Gastrocnemius medialis (tissue), 4 donors: ENCODE measurements at regions not wholly inside any gene's neighbourhood (a gene's known extent, or its start where the extent isn't known, plus 50 kb on each side); places are given as distances from the start of the nearest gene placed in this dataset.

Source experiments
- ATAC-seq, 2 donors: fragments of 150-250 bp; one replicate each; pipeline ENCODE4 v1.9.1; 2016
- DNase-seq, 2 donors: peaks; one replicate each; pipeline ENCODE4 v3.0.0-alpha.2; 2019
- H3K27ac ChIP-seq, 4 donors: fragments of 200-600 bp; sonication (generic); 1 replicate in 1 of 4; 2 replicates in 3 of 4; pipeline ENCODE4 v1.5.1; 2016 to 2018; ENCODE audit warnings: mild to moderate bottlenecking in 2 of 4, moderate library complexity in 1 of 4
- H3K27me3 ChIP-seq, 3 donors: fragments of 200-600 bp; sonication (generic) in 2 of 3; 1 replicate in 1 of 3; 2 replicates in 2 of 3; pipeline versions ENCODE4 v1.5.1 to v1.6.0; 2016 to 2019; ENCODE audit warnings: mild to moderate bottlenecking in 1 of 3, moderate library complexity in 1 of 3
- H3K36me3 ChIP-seq, 2 donors: fragments of 200-600 bp; sonication (generic) in 1 of 2; one replicate each; pipeline ENCODE4 v1.5.1; 2017 to 2018
- H3K4me1 ChIP-seq, 2 donors: fragments of 200-600 bp; sonication (generic) in 1 of 2; one replicate each; pipeline ENCODE4 v1.5.1; 2016 to 2017; ENCODE audit warnings: mild to moderate bottlenecking in 2 of 2
- H3K4me3 ChIP-seq, 4 donors: fragments of 200-600 bp; sonication (generic) in 3 of 4; 1 replicate in 1 of 4; 2 replicates in 3 of 4; pipeline ENCODE4 v1.5.1; 2016 to 2019; ENCODE audit warnings: mild to moderate bottlenecking in 2 of 4
- H3K9me3 ChIP-seq, 3 donors: fragments of 200-600 bp; sonication (generic) in 2 of 3; 1 replicate in 1 of 3; 2 replicates in 2 of 3; pipeline ENCODE4 v1.5.1; 2016 to 2019
- POLR2A ChIP-seq, 2 donors: fragments of 450-650 bp; IDR thresholded peaks; one replicate each; pipeline ENCODE4 v1.6.1; 2017; ENCODE audit warnings: antibody characterized with exemption in 2 of 2, mild to moderate bottlenecking in 2 of 2, moderate library complexity in 2 of 2
- in situ Hi-C, 4 donors: fragments of 200-750 bp; cut with MboI; loops; one replicate each; pipeline versions ENCODE4 v1.15.0 to v1.8.0; 2017; ENCODE audit warnings: low sequenced_read_pairs in 4 of 4
- intact Hi-C: fragments of 100-400 bp; cut with DNase I; formaldehyde crosslinking; loops from one replicate; pipeline ENCODE4 v1.15.1; 2023; ENCODE audit warnings: low total_unique reads
- TF ChIP-seq, protein P1 (sequence below), 5 experiments: fragments of 450-650 bp in 3 of 5; fragments of 200-600 bp in 2 of 5; sonication (generic) in 2 of 5; IDR thresholded peaks in 4 of 5; conservative IDR thresholded peaks in 1 of 5; 1 replicate in 4 of 5; 2 replicates in 1 of 5; pipeline ENCODE4 v1.5.1; 2016 to 2019; ENCODE audit warnings: antibody characterized with exemption in 5 of 5, mild to moderate bottlenecking in 3 of 5, moderate library complexity in 3 of 5

DNA sequence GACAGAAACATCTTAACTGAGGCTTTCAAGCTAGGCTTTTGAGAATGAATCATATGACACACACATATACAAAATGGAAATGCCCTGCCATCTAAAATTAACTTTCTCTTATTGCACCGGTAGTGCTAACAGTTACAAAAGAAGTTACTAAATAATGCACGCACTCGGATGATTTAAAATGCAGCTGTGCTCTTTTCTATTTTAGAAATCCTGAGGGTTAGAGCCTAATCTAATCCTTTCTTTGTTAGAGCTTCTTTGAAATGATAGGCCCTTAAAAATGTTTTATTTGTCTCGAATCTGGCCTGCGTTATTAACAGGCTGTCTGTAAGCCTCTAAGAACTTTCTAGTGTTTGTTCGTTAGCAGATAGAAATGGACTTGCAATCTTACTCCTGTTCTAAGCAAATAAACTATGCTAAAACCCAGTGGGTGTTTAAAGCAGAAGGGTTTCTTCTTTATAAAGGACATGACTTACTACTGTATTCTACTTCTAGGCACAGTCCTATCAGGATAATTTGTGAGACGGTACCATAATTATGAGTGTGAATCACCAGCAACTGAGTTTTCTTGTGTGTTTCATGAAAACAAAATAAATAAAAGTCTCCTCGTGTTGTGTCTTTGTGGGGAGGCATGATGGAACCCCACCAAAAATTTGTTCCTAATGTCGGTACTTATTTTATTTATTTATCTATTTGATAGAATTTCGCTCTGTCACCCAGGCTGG, 69.2 kb upstream of the MYO10 start:
- intact Hi-C loops: no loop called here
- ATAC-seq: peak; percentile 84 to 92
- in situ Hi-C loops: no loop called here

DNA sequence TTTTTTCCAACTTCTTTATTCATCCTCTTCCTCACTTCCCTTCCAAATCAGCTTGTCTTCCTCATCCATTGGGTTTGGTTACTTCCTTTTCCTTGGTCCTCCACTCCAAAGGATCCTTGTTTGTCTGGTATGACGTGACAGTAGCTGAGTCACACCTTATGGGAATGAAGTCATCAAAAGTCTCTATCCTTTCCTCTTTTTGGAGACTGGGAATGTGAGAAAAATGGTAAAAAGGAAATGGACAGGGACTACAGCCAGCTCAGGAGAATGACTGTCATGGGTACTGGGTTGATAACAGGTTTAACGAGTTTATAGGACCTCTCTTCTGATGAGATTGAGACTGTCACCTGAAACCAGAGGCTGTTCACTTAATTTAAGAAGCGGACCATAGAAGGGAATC, 76.2 kb upstream of the MYO10 start:
- ATAC-seq: no peak
- H3K36me3 ChIP-seq: no peaks in the 10 kb centered on the region
- no peaks in the 10 kb centered on the region for H3K9me3 ChIP-seq
- H3K4me3 ChIP-seq: no peak overlapping the region
- no peak overlapping the region for H3K27ac ChIP-seq
- no peaks in the 10 kb centered on the region for H3K4me1 ChIP-seq
- TF ChIP-seq, protein P1, sequence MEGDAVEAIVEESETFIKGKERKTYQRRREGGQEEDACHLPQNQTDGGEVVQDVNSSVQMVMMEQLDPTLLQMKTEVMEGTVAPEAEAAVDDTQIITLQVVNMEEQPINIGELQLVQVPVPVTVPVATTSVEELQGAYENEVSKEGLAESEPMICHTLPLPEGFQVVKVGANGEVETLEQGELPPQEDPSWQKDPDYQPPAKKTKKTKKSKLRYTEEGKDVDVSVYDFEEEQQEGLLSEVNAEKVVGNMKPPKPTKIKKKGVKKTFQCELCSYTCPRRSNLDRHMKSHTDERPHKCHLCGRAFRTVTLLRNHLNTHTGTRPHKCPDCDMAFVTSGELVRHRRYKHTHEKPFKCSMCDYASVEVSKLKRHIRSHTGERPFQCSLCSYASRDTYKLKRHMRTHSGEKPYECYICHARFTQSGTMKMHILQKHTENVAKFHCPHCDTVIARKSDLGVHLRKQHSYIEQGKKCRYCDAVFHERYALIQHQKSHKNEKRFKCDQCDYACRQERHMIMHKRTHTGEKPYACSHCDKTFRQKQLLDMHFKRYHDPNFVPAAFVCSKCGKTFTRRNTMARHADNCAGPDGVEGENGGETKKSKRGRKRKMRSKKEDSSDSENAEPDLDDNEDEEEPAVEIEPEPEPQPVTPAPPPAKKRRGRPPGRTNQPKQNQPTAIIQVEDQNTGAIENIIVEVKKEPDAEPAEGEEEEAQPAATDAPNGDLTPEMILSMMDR (IDR thresholded peaks at IDR 0.05 in 4 of 5, conservative IDR thresholded peaks at IDR 0.05 in 1 of 5): no peak
- no peak for TF ChIP-seq POLR2A (IDR thresholded peaks at IDR 0.05)
- in situ Hi-C loops (no loop called here), intact Hi-C loops (no loop called here)
- no peak for DNase-seq
- H3K27me3 ChIP-seq: no peaks in the 10 kb centered on the region

More for the DNA sequence above, 69.2 kb upstream of the MYO10 start:
- peak overlapping the region; percentile 74 to 86 (median 75) for H3K27ac ChIP-seq
- DNase-seq: no peak
- no peak for TF ChIP-seq POLR2A (IDR thresholded peaks at IDR 0.05)
- TF ChIP-seq, protein P1 (IDR thresholded peaks at IDR 0.05 in 4 of 5, conservative IDR thresholded peaks at IDR 0.05 in 1 of 5): no peak
- H3K4me3 ChIP-seq: peak overlapping the region; percentile 27 to 33 (median 32)
- no peaks in the 10 kb centered on the region for H3K36me3 ChIP-seq
- H3K27me3 ChIP-seq: no peaks in the 10 kb centered on the region
- peaks cover 17 to 26% of the 10 kb centered on the region in 2 donors for H3K4me1 ChIP-seq
- no peaks in the 10 kb centered on the region for H3K9me3 ChIP-seq

DNA sequence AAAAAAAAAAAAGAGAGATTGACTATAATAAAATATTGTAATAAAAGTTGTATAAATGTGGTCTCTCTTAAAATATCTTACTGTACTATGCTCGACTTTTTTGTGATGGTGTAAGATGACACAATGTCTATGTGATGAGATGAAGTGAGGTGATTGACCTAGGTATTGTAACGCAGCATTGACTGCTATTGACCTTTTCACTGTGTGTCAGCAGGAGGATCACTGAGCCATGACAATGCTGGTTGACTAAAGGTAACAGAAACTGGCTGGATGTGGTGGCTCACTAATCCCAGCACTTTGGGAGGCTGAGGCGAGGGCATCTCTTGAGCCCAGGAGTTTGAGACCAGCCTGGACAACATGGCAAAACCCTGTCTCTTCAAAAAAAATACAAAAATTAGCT, 78.6 kb upstream of the MYO10 start:
- DNase-seq (no peak), ATAC-seq (no peak)
- no peaks in the 10 kb centered on the region for H3K4me1 ChIP-seq
- no peak overlapping the region for H3K4me3 ChIP-seq
- TF ChIP-seq, protein P1 (IDR thresholded peaks at IDR 0.05 in 4 of 5, conservative IDR thresholded peaks at IDR 0.05 in 1 of 5): no peak
- H3K27ac ChIP-seq: no peak overlapping the region
- H3K9me3 ChIP-seq: no peaks in the 10 kb centered on the region
- intact Hi-C loops: no loop called here
- in situ Hi-C loops: no loop called here
- H3K36me3 ChIP-seq: no peaks in the 10 kb centered on the region
- H3K27me3 ChIP-seq: no peaks in the 10 kb centered on the region

DNA sequence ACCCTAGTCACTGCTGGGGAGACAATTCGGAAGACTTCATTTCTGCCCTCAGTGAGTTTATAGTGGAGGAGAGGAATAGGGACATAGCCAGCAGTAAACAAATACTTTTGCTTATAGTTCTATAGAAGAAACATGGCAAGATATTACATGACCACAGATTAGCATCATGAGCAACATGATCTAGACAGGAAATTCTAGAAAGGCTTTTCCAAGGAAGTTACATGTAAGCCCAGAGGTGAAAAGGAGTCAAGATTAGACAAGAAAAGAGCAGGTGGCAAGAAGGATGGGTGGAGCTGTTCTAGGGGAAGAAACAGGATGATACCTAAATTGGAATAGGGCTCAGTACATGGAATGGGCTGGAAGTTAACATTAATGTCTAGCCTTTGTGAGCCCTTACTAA, 82.8 kb upstream of the MYO10 start:
- DNase-seq: no peak
- Histone ChIP-seq H3K27me3 (no peaks in the 10 kb centered on the region), H3K27ac (no peak overlapping the region), H3K9me3 (no peaks in the 10 kb centered on the region), H3K4me3 (no peak overlapping the region), H3K4me1 (no peaks in the 10 kb centered on the region), H3K36me3 (no peaks in the 10 kb centered on the region)
- ATAC-seq: no peak
- in situ Hi-C loops: no loop called here
- intact Hi-C loops: no loop called here
- TF ChIP-seq POLR2A (IDR thresholded peaks at IDR 0.05): no peak
- TF ChIP-seq, protein P1 (IDR thresholded peaks at IDR 0.05 in 4 of 5, conservative IDR thresholded peaks at IDR 0.05 in 1 of 5): no peak

DNA sequence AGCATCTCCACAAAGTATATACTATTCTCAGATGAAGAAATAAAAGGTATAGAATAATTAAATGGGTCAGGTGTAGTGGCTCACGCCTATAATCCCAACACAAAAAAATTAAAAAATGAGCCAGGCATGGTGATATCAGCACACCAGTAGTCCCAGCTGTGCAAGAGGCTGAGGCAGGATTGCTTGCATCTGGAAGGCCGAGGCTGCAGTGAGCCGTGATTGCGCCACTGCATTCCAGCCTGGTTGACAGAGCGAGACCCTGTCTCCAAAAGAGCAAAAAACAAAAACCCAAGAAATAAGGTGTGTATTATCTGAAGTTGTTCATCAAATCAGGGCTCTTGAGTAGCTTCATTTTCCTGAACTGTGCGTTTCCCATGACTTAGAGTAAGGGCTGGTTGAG, 83.2 kb upstream of the MYO10 start:
- no peak for TF ChIP-seq POLR2A (IDR thresholded peaks at IDR 0.05)
- TF ChIP-seq, protein P1 (IDR thresholded peaks at IDR 0.05 in 4 of 5, conservative IDR thresholded peaks at IDR 0.05 in 1 of 5): no peak

More for the DNA sequence above, 83.2 kb upstream of the MYO10 start:
- H3K27ac ChIP-seq: no peak overlapping the region
- DNase-seq (no peak), ATAC-seq (no peak)
- no peaks in the 10 kb centered on the region for H3K36me3 ChIP-seq
- in situ Hi-C loops (no loop called here), intact Hi-C loops (no loop called here)
- H3K27me3 ChIP-seq: no peaks in the 10 kb centered on the region
- no peaks in the 10 kb centered on the region for H3K4me1 ChIP-seq
- no peak overlapping the region for H3K4me3 ChIP-seq
- H3K9me3 ChIP-seq: no peaks in the 10 kb centered on the region
